Glutamatergic neuron (in vitro differentiated cells): ENCODE measurements at regions not wholly inside any gene's neighbourhood (a gene's known extent, or its start where the extent isn't known, plus 50 kb on each side); places are given as distances from the start of the nearest gene placed in this dataset.
A peak's percentile ranks its signal among the peaks of the same experiment; 100 is the strongest.

Experiments
- DNase-seq: peaks from one replicate; pipeline ENCODE4 v3.0.0; 2022
- H3K27ac Mint-ChIP-seq: one replicate; pipeline ENCODE4 v1.8.0; 2020; ENCODE audit warnings: mild to moderate bottlenecking, mixed read lengths, inconsistent platforms; ENCODE audit not compliant: unreplicated experiment
- H3K27me3 Mint-ChIP-seq: one replicate; pipeline ENCODE4 v1.8.0; 2020; ENCODE audit warnings: mild to moderate bottlenecking, moderate library complexity, mixed read lengths, inconsistent platforms; ENCODE audit not compliant: unreplicated experiment
- H3K36me3 Mint-ChIP-seq: one replicate; pipeline ENCODE4 v1.8.0; 2020; ENCODE audit warnings: mild to moderate bottlenecking, mixed read lengths, inconsistent platforms; ENCODE audit not compliant: unreplicated experiment
- H3K4me1 Mint-ChIP-seq: one replicate; pipeline ENCODE4 v1.8.0; 2020; ENCODE audit warnings: mild to moderate bottlenecking, low read depth, mixed read lengths, inconsistent platforms; ENCODE audit not compliant: unreplicated experiment
- H3K4me3 Mint-ChIP-seq: one replicate; pipeline ENCODE4 v1.8.0; 2020; ENCODE audit warnings: mild to moderate bottlenecking, mixed read lengths, inconsistent platforms; ENCODE audit not compliant: unreplicated experiment
- H3K9me3 Mint-ChIP-seq: one replicate; pipeline ENCODE4 v1.8.0; 2020; ENCODE audit warnings: mild to moderate bottlenecking, moderate library complexity, mixed read lengths, inconsistent platforms; ENCODE audit not compliant: unreplicated experiment
- TF ChIP-seq, protein P1 (sequence below): fragments of 200-600 bp; sonication (generic); IDR thresholded peaks from one replicate; pipeline ENCODE4 v1.5.0; 2021; ENCODE audit not compliant: partially characterized antibody, unreplicated experiment

GRCh38 chr20:41748051-41748450, 129.9 kb upstream of the CHD6 start:
- TF ChIP-seq, protein P1, sequence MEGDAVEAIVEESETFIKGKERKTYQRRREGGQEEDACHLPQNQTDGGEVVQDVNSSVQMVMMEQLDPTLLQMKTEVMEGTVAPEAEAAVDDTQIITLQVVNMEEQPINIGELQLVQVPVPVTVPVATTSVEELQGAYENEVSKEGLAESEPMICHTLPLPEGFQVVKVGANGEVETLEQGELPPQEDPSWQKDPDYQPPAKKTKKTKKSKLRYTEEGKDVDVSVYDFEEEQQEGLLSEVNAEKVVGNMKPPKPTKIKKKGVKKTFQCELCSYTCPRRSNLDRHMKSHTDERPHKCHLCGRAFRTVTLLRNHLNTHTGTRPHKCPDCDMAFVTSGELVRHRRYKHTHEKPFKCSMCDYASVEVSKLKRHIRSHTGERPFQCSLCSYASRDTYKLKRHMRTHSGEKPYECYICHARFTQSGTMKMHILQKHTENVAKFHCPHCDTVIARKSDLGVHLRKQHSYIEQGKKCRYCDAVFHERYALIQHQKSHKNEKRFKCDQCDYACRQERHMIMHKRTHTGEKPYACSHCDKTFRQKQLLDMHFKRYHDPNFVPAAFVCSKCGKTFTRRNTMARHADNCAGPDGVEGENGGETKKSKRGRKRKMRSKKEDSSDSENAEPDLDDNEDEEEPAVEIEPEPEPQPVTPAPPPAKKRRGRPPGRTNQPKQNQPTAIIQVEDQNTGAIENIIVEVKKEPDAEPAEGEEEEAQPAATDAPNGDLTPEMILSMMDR: no peak
- H3K4me1 Mint-ChIP-seq: no peaks in the 10 kb centered on the region
- peaks cover 2% of the 10 kb centered on the region for H3K27me3 Mint-ChIP-seq
- H3K27ac Mint-ChIP-seq: no peak overlapping the region
- H3K36me3 Mint-ChIP-seq: peaks cover 3% of the 10 kb centered on the region
- no peak overlapping the region for H3K4me3 Mint-ChIP-seq
- H3K9me3 Mint-ChIP-seq: peaks cover 6% of the 10 kb centered on the region
- no peak for DNase-seq

DNA sequence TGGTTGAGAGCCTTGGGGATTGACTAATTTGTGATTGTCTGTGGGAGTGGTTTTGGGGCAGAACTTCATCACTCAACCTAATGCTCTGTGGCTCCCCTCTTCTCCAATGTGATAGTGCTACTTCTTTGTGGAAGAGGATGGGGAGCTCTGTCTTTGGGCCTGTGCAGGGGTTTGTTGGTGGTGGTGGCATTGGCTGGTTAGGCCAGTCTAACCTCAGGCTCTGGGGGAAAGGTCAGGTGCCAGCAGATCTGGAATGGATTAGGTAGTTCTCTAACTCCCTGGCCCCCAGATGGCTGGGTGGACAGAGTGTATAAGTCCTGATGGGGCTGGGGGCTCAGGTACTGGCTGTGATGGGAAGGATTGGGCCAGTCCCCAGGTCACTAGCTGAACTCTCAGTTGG, 129.0 kb upstream of the CHD6 start:
- H3K27ac Mint-ChIP-seq: no peak overlapping the region
- no peaks in the 10 kb centered on the region for H3K4me1 Mint-ChIP-seq
- H3K4me3 Mint-ChIP-seq: no peak overlapping the region
- DNase-seq: no peak
- peaks cover 3% of the 10 kb centered on the region for H3K36me3 Mint-ChIP-seq
- H3K27me3 Mint-ChIP-seq: peaks cover 2% of the 10 kb centered on the region
- TF ChIP-seq, protein P1: no peak
- H3K9me3 Mint-ChIP-seq: peaks cover 7% of the 10 kb centered on the region

- Mint-ChIP-seq H3K36me3 (peaks cover 3% of the 10 kb centered on the region), H3K27me3 (peaks cover 4% of the 10 kb centered on the region), H3K9me3 (peaks cover 7% of the 10 kb centered on the region), H3K27ac (no peak overlapping the region), H3K4me3 (no peak overlapping the region), H3K4me1 (no peaks in the 10 kb centered on the region)
- no peak for DNase-seq
- TF ChIP-seq, protein P1: no peak
Measured at GRCh38 chr20:41746635-41747034, 128.5 kb upstream of the CHD6 start.

GRCh38 chr20:41738604-41739206, 120.5 kb upstream of the CHD6 start:
- Mint-ChIP-seq H3K27me3 (peaks cover 3% of the 10 kb centered on the region), H3K9me3 (peaks cover 2% of the 10 kb centered on the region), H3K27ac (no peak overlapping the region), H3K4me1 (no peaks in the 10 kb centered on the region), H3K4me3 (no peak overlapping the region), H3K36me3 (no peaks in the 10 kb centered on the region)
- TF ChIP-seq, protein P1: peak; percentile 77
- peak; percentile 78 for DNase-seq

DNA sequence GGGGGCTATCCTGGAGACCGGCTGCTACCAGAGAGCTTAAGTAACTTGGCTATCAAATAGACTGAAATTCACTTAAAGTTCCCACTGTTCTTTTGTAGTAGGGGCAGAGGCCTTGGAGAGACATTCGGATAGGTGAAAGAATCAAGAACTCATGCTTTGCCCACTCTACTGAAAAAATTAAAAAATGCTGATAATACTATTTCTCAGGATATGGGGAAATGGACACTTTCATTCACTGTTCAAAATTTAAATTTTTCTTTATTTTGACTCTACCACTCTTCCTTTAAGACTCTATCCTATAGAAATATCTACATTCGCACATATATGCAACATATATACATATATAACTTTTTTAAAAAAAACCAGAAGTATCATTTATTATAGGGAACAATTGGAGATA, 117.8 kb upstream of the CHD6 start:
- H3K27ac Mint-ChIP-seq: no peak overlapping the region
- H3K4me1 Mint-ChIP-seq: no peaks in the 10 kb centered on the region
- TF ChIP-seq, protein P1: no peak
- no peaks in the 10 kb centered on the region for H3K27me3 Mint-ChIP-seq
- no peak for DNase-seq
- no peaks in the 10 kb centered on the region for H3K36me3 Mint-ChIP-seq
- H3K4me3 Mint-ChIP-seq: no peak overlapping the region
- no peaks in the 10 kb centered on the region for H3K9me3 Mint-ChIP-seq
